IMR-90 (cell line): ENCODE measurements at regions not wholly inside any gene's neighbourhood (a gene's known extent, or its start where the extent isn't known, plus 50 kb on each side); places are given as distances from the start of the nearest gene placed in this dataset.

Source experiments
- ATAC-seq: fragments of 200-7000 bp; cut with Tn5 transposase; 2 replicates; pipeline ENCODE4 v1.9.1; 2020; ENCODE audit warnings: low read depth, mild to moderate bottlenecking, moderate library complexity
- BruUV-seq: library from RNA; stranded (reverse); fragments of 400-500 nt; replicated peaks from 2 replicates; lab custom pipeline; 2021; lab: Mats Ljungman, UMichigan
- CTCF ChIA-PET: fragments of 300-600 bp; formaldehyde crosslinking; extraction: SDS; loops from one replicate; lab custom pipeline; 2021; ENCODE audit warnings: antibody characterized with exemption; lab: Yijun Ruan, JAX
- POLR2A ChIA-PET: fragments of 300-600 bp; sonication (Branson Sonifier 250); formaldehyde crosslinking; loops from one replicate; lab custom pipeline; 2022; ENCODE audit warnings: antibody characterized with exemption; ENCODE audit not compliant: unreplicated experiment; lab: Charles Lee
- DNase-seq: peaks from one replicate; pipeline ENCODE4 v3.0.0; 2013
- H2AFZ ChIP-seq: replicated peaks from 2 replicates; pipeline ENCODE3; 2013; ENCODE audit warnings: low read length, mild to moderate bottlenecking; ENCODE audit not compliant: poor library complexity
- H2AK5ac ChIP-seq: 2 replicates; pipeline ENCODE4 v1.6.1; 2013; ENCODE audit warnings: low read depth, low read length, inconsistent platforms
- H2AK9ac ChIP-seq: replicated peaks from 2 replicates; pipeline ENCODE3; 2013; ENCODE audit warnings: mild to moderate bottlenecking, low read depth, low read length, moderate library complexity; ENCODE audit not compliant: poor library complexity
- H2BK120ac ChIP-seq: 2 replicates; pipeline ENCODE4 v1.6.1; 2013; ENCODE audit warnings: low read depth, low read length, inconsistent platforms
- H2BK15ac ChIP-seq: 3 replicates; pipeline ENCODE4 v1.6.1; 2013; ENCODE audit warnings: low read depth, low read length, inconsistent platforms
- H2BK20ac ChIP-seq: 2 replicates; pipeline ENCODE4 v1.6.1; 2013; ENCODE audit warnings: low read depth, mild to moderate bottlenecking, inconsistent platforms, low read length, moderate library complexity
- H2BK5ac ChIP-seq: 2 replicates; pipeline ENCODE4 v1.6.1; 2013; ENCODE audit warnings: mild to moderate bottlenecking, low read depth, low read length, inconsistent platforms; ENCODE audit not compliant: poor library complexity, severe bottlenecking
- H3K14ac ChIP-seq: replicated peaks from 2 replicates; pipeline ENCODE4 v1.6.1; 2013; ENCODE audit warnings: low read depth, low read length, inconsistent platforms
- H3K18ac ChIP-seq: 2 replicates; pipeline ENCODE4 v1.6.1; 2013; ENCODE audit warnings: low read depth, low read length, control low read depth
- H3K23ac ChIP-seq: 2 replicates; pipeline ENCODE4 v1.6.1; 2013; ENCODE audit warnings: low read depth, low read length, inconsistent platforms
- H3K27ac ChIP-seq: 2 replicates; pipeline ENCODE4 v1.5.1; 2013; ENCODE audit warnings: mild to moderate bottlenecking, control low read depth, low read length; ENCODE audit not compliant: insufficient read depth
- H3K27me3 ChIP-seq: 2 replicates; pipeline ENCODE4 v1.6.1; 2013; ENCODE audit warnings: low read length; ENCODE audit not compliant: control insufficient read depth, insufficient read depth
- H3K36me3 ChIP-seq: 2 replicates; pipeline ENCODE4 v1.6.1; 2013; ENCODE audit warnings: low read length, mixed read lengths; ENCODE audit not compliant: control insufficient read depth, insufficient read depth
- H3K4ac ChIP-seq: 2 replicates; pipeline ENCODE4 v1.6.1; 2013; ENCODE audit warnings: low read depth, low read length, inconsistent platforms
- H3K4me1 ChIP-seq: 2 replicates; pipeline ENCODE4 v1.6.1; 2013; ENCODE audit warnings: low read length, mixed read lengths; ENCODE audit not compliant: control insufficient read depth, insufficient read depth
- H3K4me2 ChIP-seq: 2 replicates; pipeline ENCODE4 v1.6.1; 2013; ENCODE audit warnings: low read depth, mild to moderate bottlenecking, control low read depth, low read length, moderate library complexity
- H3K4me3 ChIP-seq: 2 replicates; pipeline ENCODE4 v1.5.1; 2013; ENCODE audit warnings: low read depth, mild to moderate bottlenecking, control low read depth, low read length, moderate library complexity; ENCODE audit not compliant: insufficient read depth
- H3K56ac ChIP-seq: 2 replicates; pipeline ENCODE4 v1.6.1; 2013; ENCODE audit warnings: low read length, inconsistent platforms; ENCODE audit not compliant: insufficient read depth; ENCODE audit errors: extremely low read depth
- H3K79me1 ChIP-seq, 2 experiments: 2 replicates each; pipeline ENCODE4 v1.6.1; 2013; ENCODE audit warnings: low read length in 2 of 2, inconsistent platforms in 1 of 2, low read depth in 1 of 2
- H3K9ac ChIP-seq: 2 replicates; pipeline ENCODE4 v1.6.1; 2013; ENCODE audit warnings: low read depth, low read length, control low read depth
- H3K9me1 ChIP-seq: 2 replicates; pipeline ENCODE4 v1.6.1; 2013; ENCODE audit warnings: low read length, inconsistent platforms; ENCODE audit not compliant: insufficient read depth
- H3K9me3 ChIP-seq: 2 replicates; pipeline ENCODE4 v1.6.1; 2013; ENCODE audit warnings: low read length; ENCODE audit not compliant: control insufficient read depth, insufficient read depth
- H4K20me1 ChIP-seq: 2 replicates; pipeline ENCODE4 v1.6.1; 2013; ENCODE audit warnings: low read length, inconsistent platforms; ENCODE audit not compliant: insufficient read depth
- H4K5ac ChIP-seq: 2 replicates; pipeline ENCODE4 v1.6.1; 2013; ENCODE audit warnings: mild to moderate bottlenecking, low read depth, low read length, control low read depth
- H4K8ac ChIP-seq, 2 experiments: 2 replicates each; pipeline ENCODE4 v1.6.1; 2013; ENCODE audit warnings: low read depth in 2 of 2, low read length in 2 of 2, control low read depth in 1 of 2, inconsistent platforms in 1 of 2
- H4K91ac ChIP-seq: 2 replicates; pipeline ENCODE4 v1.6.1; 2013; ENCODE audit warnings: low read depth, low read length, inconsistent platforms; ENCODE audit not compliant: insufficient read depth
- BHLHE40 ChIP-seq: fragments of 150-350 bp; IDR thresholded peaks from 2 replicates; pipeline ENCODE4 v1.6.1; 2016; ENCODE audit warnings: mild to moderate bottlenecking, low read depth, low read length
- CEBPB ChIP-seq: IDR thresholded peaks from 2 replicates; pipeline ENCODE4 v1.6.1; 2012; ENCODE audit warnings: low read depth, low read length, improper control_type of control experiment
- CHD1 ChIP-seq: IDR thresholded peaks from 2 replicates; pipeline ENCODE4 v1.6.1; 2012; ENCODE audit warnings: low read depth, low read length, improper control_type of control experiment
- FOS ChIP-seq: fragments of 150-350 bp; IDR thresholded peaks from 2 replicates; pipeline ENCODE4 v1.6.1; 2016; ENCODE audit warnings: low read depth, low read length
- MAFK ChIP-seq: IDR thresholded peaks from 2 replicates; pipeline ENCODE4 v1.6.1; 2012; ENCODE audit warnings: low read depth, low read length, improper control_type of control experiment
- MAZ ChIP-seq: IDR thresholded peaks from 2 replicates; pipeline ENCODE4 v1.6.1; 2012; ENCODE audit warnings: low read depth, mild to moderate bottlenecking, low read length, improper control_type of control experiment, moderate library complexity, borderline replicate concordance
- MXI1 ChIP-seq: IDR thresholded peaks from 2 replicates; pipeline ENCODE4 v1.6.1; 2012; ENCODE audit warnings: low read depth, mild to moderate bottlenecking, low read length, moderate library complexity, borderline replicate concordance
- NFE2L2 ChIP-seq: fragments of 150-350 bp; IDR thresholded peaks from 2 replicates; pipeline ENCODE4 v1.6.1; 2016; ENCODE audit warnings: low read depth, mild to moderate bottlenecking, low read length
- POLR2A ChIP-seq: IDR thresholded peaks from 2 replicates; pipeline ENCODE4 v1.6.1; 2012; ENCODE audit warnings: mild to moderate bottlenecking, low read depth, low read length
- RAD21 ChIP-seq: IDR thresholded peaks from 2 replicates; pipeline ENCODE4 v1.6.1; 2012; ENCODE audit warnings: low read length, improper control_type of control experiment
- RCOR1 ChIP-seq: IDR thresholded peaks from 2 replicates; pipeline ENCODE4 v1.6.1; 2012; ENCODE audit warnings: mild to moderate bottlenecking, low read length, improper control_type of control experiment; ENCODE audit not compliant: insufficient replicate concordance
- RFX5 ChIP-seq: IDR thresholded peaks from 2 replicates; pipeline ENCODE4 v1.8.0; 2012; ENCODE audit warnings: low read depth, mild to moderate bottlenecking, low read length, moderate library complexity
- SMC3 ChIP-seq: fragments of 150-350 bp; IDR thresholded peaks from 2 replicates; pipeline ENCODE4 v1.6.1; 2016; ENCODE audit warnings: low read depth, mild to moderate bottlenecking, antibody characterized with exemption, low read length, moderate library complexity
- USF2 ChIP-seq: fragments of 150-350 bp; IDR thresholded peaks from 2 replicates; pipeline ENCODE4 v1.6.1; 2017; ENCODE audit warnings: mild to moderate bottlenecking, antibody characterized with exemption, low read length, low read depth
- WGBS, 2 experiments: methylation state at CpG; one replicate each; pipeline versions ENCODE4 v1.1.5 to v1.1.7; 2013; ENCODE audit warnings: missing lambda C conversion rate in 2 of 2; ENCODE audit not compliant: insufficient read length in 1 of 2; ENCODE audit errors: extremely low coverage in 2 of 2; 5-methylcytosine and 5-hydroxymethylcytosine counted together
- dilution Hi-C: fragments of 300-500 bp; cut with HindIII; formaldehyde crosslinking; loops from one replicate; pipeline ENCODE4 v1.14.3; 2018; ENCODE audit warnings: low sequenced_read_pairs; ENCODE audit not compliant: unreplicated experiment
- in situ Hi-C: fragments of 300-500 bp; cut with MboI; formaldehyde crosslinking; loops from 3 replicates; pipeline ENCODE4 v1.14.3; 2019; ENCODE audit warnings: low sequenced_read_pairs, inconsistent platforms, mixed read lengths
- intact Hi-C: fragments of 100-400 bp; cut with micrococcal nuclease; formaldehyde crosslinking; loops from 2 replicates; pipeline ENCODE4 v1.10.0; 2022
- TF ChIP-seq, protein P1 (sequence below): conservative IDR thresholded peaks from 2 replicates; pipeline ENCODE4 v1.5.1; 2012; ENCODE audit warnings: mild to moderate bottlenecking, low read depth, low read length, improper control_type of control experiment
- TF ChIP-seq, protein P2 (sequence below): fragments of 150-350 bp; IDR thresholded peaks from 2 replicates; pipeline ENCODE4 v1.6.1; 2016; ENCODE audit warnings: low read depth, mild to moderate bottlenecking, low read length, moderate library complexity, borderline replicate concordance

- Histone ChIP-seq H2AK5ac (no peak overlapping the region), H3K79me1 (no peaks in the 10 kb centered on the region), H2AFZ (no peak overlapping the region), H3K4me3 (no peak overlapping the region), H2BK20ac (no peak overlapping the region), H3K18ac (no peak overlapping the region), H4K8ac (no peak overlapping the region), H3K56ac (no peak overlapping the region), H4K20me1 (no peaks in the 10 kb centered on the region), H3K4me2 (no peak overlapping the region), H2AK9ac (no peak overlapping the region), H3K4me1 (no peaks in the 10 kb centered on the region), H3K27ac (no peak overlapping the region), H3K4ac (no peak overlapping the region), H3K36me3 (no peaks in the 10 kb centered on the region), H2BK15ac (no peak overlapping the region), H3K9me1 (no peaks in the 10 kb centered on the region), H3K23ac (no peak overlapping the region), H3K14ac (no peak overlapping the region), H2BK120ac (no peak overlapping the region), H4K91ac (no peak overlapping the region), H4K5ac (no peak overlapping the region), H3K27me3 (peaks cover 3% of the 10 kb centered on the region; the same call in 1 of the 2 replicates), H2BK5ac (no peak overlapping the region), H3K9me3 (no peaks in the 10 kb centered on the region), H3K9ac (no peak overlapping the region)
- intact Hi-C loops (no loop called here), dilution Hi-C loops (no loop called here), in situ Hi-C loops (no loop called here)
- no peak for ATAC-seq
- ChIA-PET CTCF (no interaction called here), POLR2A (no interaction called here)
- no CpG with 5 or more reads among the region's 2 CpGs for whole genome bisulfite sequencing, 2 experiments
- BruUV-seq, result no TSS peak
- TF ChIP-seq BHLHE40 (no peak), POLR2A (no peak), FOS (no peak), RCOR1 (no peak), MXI1 (no peak), CEBPB (no peak), NFE2L2 (no peak), USF2 (no peak), MAZ (no peak), SMC3 (no peak), CHD1 (no peak), RAD21 (no peak), MAFK (no peak), RFX5 (no peak)
- TF ChIP-seq, protein P1, sequence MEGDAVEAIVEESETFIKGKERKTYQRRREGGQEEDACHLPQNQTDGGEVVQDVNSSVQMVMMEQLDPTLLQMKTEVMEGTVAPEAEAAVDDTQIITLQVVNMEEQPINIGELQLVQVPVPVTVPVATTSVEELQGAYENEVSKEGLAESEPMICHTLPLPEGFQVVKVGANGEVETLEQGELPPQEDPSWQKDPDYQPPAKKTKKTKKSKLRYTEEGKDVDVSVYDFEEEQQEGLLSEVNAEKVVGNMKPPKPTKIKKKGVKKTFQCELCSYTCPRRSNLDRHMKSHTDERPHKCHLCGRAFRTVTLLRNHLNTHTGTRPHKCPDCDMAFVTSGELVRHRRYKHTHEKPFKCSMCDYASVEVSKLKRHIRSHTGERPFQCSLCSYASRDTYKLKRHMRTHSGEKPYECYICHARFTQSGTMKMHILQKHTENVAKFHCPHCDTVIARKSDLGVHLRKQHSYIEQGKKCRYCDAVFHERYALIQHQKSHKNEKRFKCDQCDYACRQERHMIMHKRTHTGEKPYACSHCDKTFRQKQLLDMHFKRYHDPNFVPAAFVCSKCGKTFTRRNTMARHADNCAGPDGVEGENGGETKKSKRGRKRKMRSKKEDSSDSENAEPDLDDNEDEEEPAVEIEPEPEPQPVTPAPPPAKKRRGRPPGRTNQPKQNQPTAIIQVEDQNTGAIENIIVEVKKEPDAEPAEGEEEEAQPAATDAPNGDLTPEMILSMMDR, result no peak
- TF ChIP-seq, protein P2, sequence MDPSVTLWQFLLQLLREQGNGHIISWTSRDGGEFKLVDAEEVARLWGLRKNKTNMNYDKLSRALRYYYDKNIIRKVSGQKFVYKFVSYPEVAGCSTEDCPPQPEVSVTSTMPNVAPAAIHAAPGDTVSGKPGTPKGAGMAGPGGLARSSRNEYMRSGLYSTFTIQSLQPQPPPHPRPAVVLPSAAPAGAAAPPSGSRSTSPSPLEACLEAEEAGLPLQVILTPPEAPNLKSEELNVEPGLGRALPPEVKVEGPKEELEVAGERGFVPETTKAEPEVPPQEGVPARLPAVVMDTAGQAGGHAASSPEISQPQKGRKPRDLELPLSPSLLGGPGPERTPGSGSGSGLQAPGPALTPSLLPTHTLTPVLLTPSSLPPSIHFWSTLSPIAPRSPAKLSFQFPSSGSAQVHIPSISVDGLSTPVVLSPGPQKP, result no peak
- DNase-seq, result no peak
These were observed 403.3 kb upstream of the PRICKLE1 start for GRCh38 chr12:42992826-42993225.
